ENCODE measurements at regions not wholly inside any gene's neighbourhood (a gene's known extent, or its start where the extent isn't known, plus 50 kb on each side); places are given as distances from the start of the nearest gene placed in this dataset.

- Histone ChIP-seq H3K36me3 (ENCODE audit: control insufficient read depth, insufficient read depth, low read length) (no peaks in the 10 kb centered on the region), H3K4me3 (ENCODE audit: low read length) (no peak overlapping the region), H3K27ac (ENCODE audit: low read length) (no peak overlapping the region), H3K27me3 (ENCODE audit: control insufficient read depth, insufficient read depth, low read length) (no peaks in the 10 kb centered on the region), H3K4me1 (ENCODE audit: control insufficient read depth, insufficient read depth, low read length) (no peaks in the 10 kb centered on the region), H3K9me3 (replicated peaks; ENCODE audit: control insufficient read depth, low read depth, low read length) (no peaks in the 10 kb centered on the region)
- no peak for DNase-seq
- WGBS (ENCODE audit: insufficient coverage) = no CpG with 5 or more reads among the region's 6 CpGs
Observed at GRCh38 chr3:152185891-152186630, 82.7 kb upstream of the MBNL1 start.

GRCh38 chr3:152190636-152191183, 78.0 kb upstream of the MBNL1 start:
- WGBS (ENCODE audit: insufficient coverage) = 83% methylated on average over 1 of the region's 2 CpGs
- H3K36me3 ChIP-seq (ENCODE audit: control insufficient read depth, insufficient read depth, low read length) = no peaks in the 10 kb centered on the region
- H3K9me3 ChIP-seq (replicated peaks; ENCODE audit: control insufficient read depth, low read depth, low read length) = no peaks in the 10 kb centered on the region
- DNase-seq = no peak
- H3K27ac ChIP-seq (ENCODE audit: low read length) = no peak overlapping the region
- no peaks in the 10 kb centered on the region for H3K27me3 ChIP-seq (ENCODE audit: control insufficient read depth, insufficient read depth, low read length)
- H3K4me1 ChIP-seq (ENCODE audit: control insufficient read depth, insufficient read depth, low read length) = no peaks in the 10 kb centered on the region
- no peak overlapping the region for H3K4me3 ChIP-seq (ENCODE audit: low read length)

- Histone ChIP-seq H3K4me1 (ENCODE audit: control insufficient read depth, insufficient read depth, low read length) (no peaks in the 10 kb centered on the region), H3K9me3 (replicated peaks; ENCODE audit: control insufficient read depth, low read depth, low read length) (no peaks in the 10 kb centered on the region), H3K4me3 (ENCODE audit: low read length) (no peak overlapping the region), H3K27me3 (ENCODE audit: control insufficient read depth, insufficient read depth, low read length) (no peaks in the 10 kb centered on the region), H3K36me3 (ENCODE audit: control insufficient read depth, insufficient read depth, low read length) (no peaks in the 10 kb centered on the region), H3K27ac (ENCODE audit: low read length) (no peak overlapping the region)
- DNase-seq = no peak
- 100% methylated on average over 1 of the region's 4 CpGs for WGBS (ENCODE audit: insufficient coverage)
Observed at GRCh38 chr3:152192050-152192449, 76.7 kb upstream of the MBNL1 start.

- no peak overlapping the region for H3K27ac ChIP-seq (ENCODE audit: low read length)
- H3K27me3 ChIP-seq (ENCODE audit: control insufficient read depth, insufficient read depth, low read length) = no peaks in the 10 kb centered on the region
- no peaks in the 10 kb centered on the region for H3K9me3 ChIP-seq (replicated peaks; ENCODE audit: control insufficient read depth, low read depth, low read length)
- no peak overlapping the region for H3K4me3 ChIP-seq (ENCODE audit: low read length)
- WGBS (ENCODE audit: insufficient coverage) = 89% methylated on average over 1 of the region's 5 CpGs
- no peak for DNase-seq
- H3K36me3 ChIP-seq (ENCODE audit: control insufficient read depth, insufficient read depth, low read length) = no peaks in the 10 kb centered on the region
- no peaks in the 10 kb centered on the region for H3K4me1 ChIP-seq (ENCODE audit: control insufficient read depth, insufficient read depth, low read length)
Observed at GRCh38 chr3:152192936-152193672, 75.6 kb upstream of the MBNL1 start.

- H3K27me3 ChIP-seq (ENCODE audit: control insufficient read depth, insufficient read depth, low read length) = no peaks in the 10 kb centered on the region
- no peak overlapping the region for H3K4me3 ChIP-seq (ENCODE audit: low read length)
- H3K4me1 ChIP-seq (ENCODE audit: control insufficient read depth, insufficient read depth, low read length) = no peaks in the 10 kb centered on the region
- H3K9me3 ChIP-seq (replicated peaks; ENCODE audit: control insufficient read depth, low read depth, low read length) = no peaks in the 10 kb centered on the region
- no peak overlapping the region for H3K27ac ChIP-seq (ENCODE audit: low read length)
- no peaks in the 10 kb centered on the region for H3K36me3 ChIP-seq (ENCODE audit: control insufficient read depth, insufficient read depth, low read length)
- WGBS (ENCODE audit: insufficient coverage) = 78% methylated on average over 7 of the region's 16 CpGs
- no peak for DNase-seq
Observed at GRCh38 chr3:152193673-152194267, 75.0 kb upstream of the MBNL1 start.

- Histone ChIP-seq H3K27me3 (ENCODE audit: control insufficient read depth, insufficient read depth, low read length) (no peaks in the 10 kb centered on the region), H3K27ac (ENCODE audit: low read length) (no peak overlapping the region), H3K4me1 (ENCODE audit: control insufficient read depth, insufficient read depth, low read length) (no peaks in the 10 kb centered on the region), H3K36me3 (ENCODE audit: control insufficient read depth, insufficient read depth, low read length) (no peaks in the 10 kb centered on the region), H3K4me3 (ENCODE audit: low read length) (no peak overlapping the region), H3K9me3 (replicated peaks; ENCODE audit: control insufficient read depth, low read depth, low read length) (no peaks in the 10 kb centered on the region)
- WGBS (ENCODE audit: insufficient coverage) = no CpG with 5 or more reads among the region's 3 CpGs
- no peak for DNase-seq
Observed at GRCh38 chr3:152195206-152195605, 73.5 kb upstream of the MBNL1 start.

GRCh38 chr3:152196782-152197181, 71.9 kb upstream of the MBNL1 start:
- peak; percentile 63 for DNase-seq
- H3K27me3 ChIP-seq (ENCODE audit: control insufficient read depth, insufficient read depth, low read length) = no peaks in the 10 kb centered on the region
- no peak overlapping the region for H3K4me3 ChIP-seq (ENCODE audit: low read length)
- H3K36me3 ChIP-seq (ENCODE audit: control insufficient read depth, insufficient read depth, low read length) = no peaks in the 10 kb centered on the region
- no peaks in the 10 kb centered on the region for H3K4me1 ChIP-seq (ENCODE audit: control insufficient read depth, insufficient read depth, low read length)
- H3K9me3 ChIP-seq (replicated peaks; ENCODE audit: control insufficient read depth, low read depth, low read length) = no peaks in the 10 kb centered on the region
- WGBS (ENCODE audit: insufficient coverage) = no CpG with 5 or more reads among the region's 2 CpGs
- H3K27ac ChIP-seq (ENCODE audit: low read length) = no peak overlapping the region

GRCh38 chr3:152197451-152197850, 71.3 kb upstream of the MBNL1 start:
- H3K4me3 ChIP-seq (ENCODE audit: low read length) = no peak overlapping the region
- DNase-seq = no peak
- H3K27me3 ChIP-seq (ENCODE audit: control insufficient read depth, insufficient read depth, low read length) = no peaks in the 10 kb centered on the region
- H3K27ac ChIP-seq (ENCODE audit: low read length) = no peak overlapping the region
- H3K4me1 ChIP-seq (ENCODE audit: control insufficient read depth, insufficient read depth, low read length) = no peaks in the 10 kb centered on the region
- WGBS (ENCODE audit: insufficient coverage) = no CpG with 5 or more reads among the region's 3 CpGs
- H3K9me3 ChIP-seq (replicated peaks; ENCODE audit: control insufficient read depth, low read depth, low read length) = no peaks in the 10 kb centered on the region
- no peaks in the 10 kb centered on the region for H3K36me3 ChIP-seq (ENCODE audit: control insufficient read depth, insufficient read depth, low read length)

- Histone ChIP-seq H3K4me1 (ENCODE audit: control insufficient read depth, insufficient read depth, low read length) (no peaks in the 10 kb centered on the region), H3K27me3 (ENCODE audit: control insufficient read depth, insufficient read depth, low read length) (no peaks in the 10 kb centered on the region), H3K4me3 (ENCODE audit: low read length) (no peak overlapping the region), H3K9me3 (replicated peaks; ENCODE audit: control insufficient read depth, low read depth, low read length) (no peaks in the 10 kb centered on the region), H3K27ac (ENCODE audit: low read length) (no peak overlapping the region), H3K36me3 (ENCODE audit: control insufficient read depth, insufficient read depth, low read length) (no peaks in the 10 kb centered on the region)
- no peak for DNase-seq
- no CpG with 5 or more reads among the region's 3 CpGs for WGBS (ENCODE audit: insufficient coverage)
Observed at GRCh38 chr3:152197937-152198336, 70.8 kb upstream of the MBNL1 start.

- H3K27me3 ChIP-seq (ENCODE audit: control insufficient read depth, insufficient read depth, low read length) = no peaks in the 10 kb centered on the region
- H3K4me1 ChIP-seq (ENCODE audit: control insufficient read depth, insufficient read depth, low read length) = no peaks in the 10 kb centered on the region
- no peaks in the 10 kb centered on the region for H3K36me3 ChIP-seq (ENCODE audit: control insufficient read depth, insufficient read depth, low read length)
- H3K9me3 ChIP-seq (replicated peaks; ENCODE audit: control insufficient read depth, low read depth, low read length) = no peaks in the 10 kb centered on the region
- no peak overlapping the region for H3K4me3 ChIP-seq (ENCODE audit: low read length)
- DNase-seq = no peak
- H3K27ac ChIP-seq (ENCODE audit: low read length) = no peak overlapping the region
- no CpG with 5 or more reads among the region's 1 CpG for WGBS (ENCODE audit: insufficient coverage)
Observed at GRCh38 chr3:152198665-152199064, 70.1 kb upstream of the MBNL1 start.
